ENCODE measurements at regions not wholly inside any gene's neighbourhood (a gene's known extent, or its start where the extent isn't known, plus 50 kb on each side); places are given as distances from the start of the nearest gene placed in this dataset.

DNA sequence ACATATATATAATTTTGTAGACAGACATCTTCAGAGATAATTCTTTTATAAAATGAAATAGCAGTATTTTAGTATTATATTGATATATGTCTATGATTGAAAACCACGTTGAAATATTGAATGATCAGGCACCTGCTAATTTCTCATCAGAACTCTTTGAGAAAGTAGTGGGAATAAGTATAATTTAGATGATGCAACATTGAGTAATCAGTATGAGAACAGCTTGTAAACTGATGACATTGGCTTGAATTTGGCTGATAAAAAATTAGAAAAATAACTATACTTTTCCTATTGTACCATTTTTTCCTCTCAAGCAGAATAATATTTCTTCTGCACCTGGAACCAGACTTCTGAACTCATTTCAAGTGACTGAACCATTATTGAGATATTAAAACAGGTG, 1316.8 kb downstream of the NCAM2 start:
- CTCF ChIA-PET, result no interaction called here
- H3K27me3 ChIP-seq (ENCODE audit: control insufficient read depth in 1 of 2, insufficient read depth in 2 of 2, low read length in 2 of 2), result no peaks in the 10 kb centered on the region
- Mint-ChIP-seq H3K9me3 (peaks cover 4% of the 10 kb centered on the region), H3K36me3 (ENCODE audit: low read depth) (no peaks in the 10 kb centered on the region), H3K27me3 (no peaks in the 10 kb centered on the region), H3K4me1 (ENCODE audit: low read depth) (no peaks in the 10 kb centered on the region), H3K4me3 (no peak overlapping the region), H3K27ac (no peak overlapping the region)
- POLR2A ChIA-PET, result no interaction called here
- TF ChIP-seq CTCF (IDR thresholded peaks at IDR 0.05), result no peak
- H3K9me3 ChIP-seq (ENCODE audit: control insufficient read depth in 1 of 2, insufficient read depth in 1 of 2, low read length in 2 of 2), result no peaks in the 10 kb centered on the region
- no peak overlapping the region for H3K4me3 ChIP-seq (ENCODE audit: low read length)
- no peak for ATAC-seq (ENCODE audit: poor library complexity)
- H3K4me1 ChIP-seq (ENCODE audit: insufficient read depth, low read length), result no peaks in the 10 kb centered on the region
- no peak overlapping the region for H3K27ac ChIP-seq (ENCODE audit: low read depth in 1 of 2, low read length in 2 of 2)
- intact Hi-C loops (cut with DNase I, micrococcal nuclease), result no loop called here
- DNase-seq, result no peak
- H3K36me3 ChIP-seq (ENCODE audit: insufficient read depth, low read length), result no peaks in the 10 kb centered on the region

- no peak overlapping the region for H3K4me3 Mint-ChIP-seq
- Histone ChIP-seq H3K9me3 (ENCODE audit: control insufficient read depth in 1 of 2, insufficient read depth in 1 of 2, low read length in 2 of 2) (no peaks in the 10 kb centered on the region), H3K4me3 (ENCODE audit: low read length) (no peak overlapping the region), H3K27ac (ENCODE audit: low read depth in 1 of 2, low read length in 2 of 2) (no peak overlapping the region), H3K4me1 (ENCODE audit: insufficient read depth, low read length) (no peaks in the 10 kb centered on the region), H3K27me3 (ENCODE audit: control insufficient read depth in 1 of 2, insufficient read depth in 2 of 2, low read length in 2 of 2) (no peaks in the 10 kb centered on the region), H3K36me3 (ENCODE audit: insufficient read depth, low read length) (no peaks in the 10 kb centered on the region)
- H3K27me3 Mint-ChIP-seq, result no peaks in the 10 kb centered on the region
- ChIA-PET CTCF (no interaction called here), POLR2A (no interaction called here)
- no peaks in the 10 kb centered on the region for H3K36me3 Mint-ChIP-seq (ENCODE audit: low read depth)
- H3K27ac Mint-ChIP-seq, result no peak overlapping the region
- TF ChIP-seq CTCF (IDR thresholded peaks at IDR 0.05), result no peak
- ATAC-seq (ENCODE audit: poor library complexity), result no peak
- no peaks in the 10 kb centered on the region for H3K9me3 Mint-ChIP-seq
- H3K4me1 Mint-ChIP-seq (ENCODE audit: low read depth), result no peaks in the 10 kb centered on the region
- DNase-seq, result no peak
- intact Hi-C loops (cut with DNase I, micrococcal nuclease), result no loop called here
Observed at GRCh38 chr21:22319435-22319834, 1321.2 kb downstream of the NCAM2 start.

- intact Hi-C loops (cut with DNase I, micrococcal nuclease), result no loop called here
- ChIA-PET POLR2A (no interaction called here), CTCF (no interaction called here)
Observed at GRCh38 chr21:22342889-22343288, 1344.7 kb downstream of the NCAM2 start.

More at GRCh38 chr21:22342889-22343288, 1344.7 kb downstream of the NCAM2 start:
- H3K9me3 ChIP-seq (ENCODE audit: control insufficient read depth in 1 of 2, insufficient read depth in 1 of 2, low read length in 2 of 2), result peaks cover 0 to 11% of the 10 kb centered on the region in 2 experiments
- no peak overlapping the region for H3K4me3 ChIP-seq (ENCODE audit: low read length)
- no peak overlapping the region for H3K27ac ChIP-seq (ENCODE audit: low read depth in 1 of 2, low read length in 2 of 2)
- H3K36me3 ChIP-seq (ENCODE audit: insufficient read depth, low read length), result no peaks in the 10 kb centered on the region
- Mint-ChIP-seq H3K27ac (no peak overlapping the region), H3K27me3 (no peaks in the 10 kb centered on the region), H3K9me3 (peaks cover 5% of the 10 kb centered on the region), H3K4me3 (no peak overlapping the region), H3K36me3 (ENCODE audit: low read depth) (no peaks in the 10 kb centered on the region), H3K4me1 (ENCODE audit: low read depth) (peaks cover 7% of the 10 kb centered on the region)
- no peaks in the 10 kb centered on the region for H3K4me1 ChIP-seq (ENCODE audit: insufficient read depth, low read length)
- ATAC-seq (ENCODE audit: poor library complexity) (no peak), DNase-seq (no peak)
- no peaks in the 10 kb centered on the region for H3K27me3 ChIP-seq (ENCODE audit: control insufficient read depth in 1 of 2, insufficient read depth in 2 of 2, low read length in 2 of 2)
- TF ChIP-seq CTCF (IDR thresholded peaks at IDR 0.05), result no peak

Measured in CD4-positive, alpha-beta T cell (primary cell).